BLaER1 (cell line): ENCODE measurements at regions not wholly inside any gene's neighbourhood (a gene's known extent, or its start where the extent isn't known, plus 50 kb on each side); places are given as distances from the start of the nearest gene placed in this dataset.
A peak's percentile ranks its signal among the peaks of the same experiment; 100 is the strongest.
"Not testable (repeated sequence)": the region's sequence is repeated elsewhere in the genome, so short reads cannot be mapped to it uniquely, and the experiment has no call there.

Experiments
- H3K27ac ChIP-seq: shearing (Covaris generic); formaldehyde crosslinking; 2 replicates; pipeline ENCODE4 v1.8.1; 2022
- H3K27me3 ChIP-seq: shearing (Covaris generic); formaldehyde crosslinking; 2 replicates; pipeline ENCODE4 v1.8.1; 2022
- H3K36me3 ChIP-seq: shearing (Covaris generic); formaldehyde crosslinking; 2 replicates; pipeline ENCODE4 v1.8.1; 2022
- H3K4me1 ChIP-seq: shearing (Covaris generic); formaldehyde crosslinking; 2 replicates; pipeline ENCODE4 v1.8.1; 2022
- H3K4me2 ChIP-seq: shearing (Covaris generic); formaldehyde crosslinking; 2 replicates; pipeline ENCODE4 v1.8.1; 2022
- H3K4me3 ChIP-seq: shearing (Covaris generic); formaldehyde crosslinking; 2 replicates; pipeline ENCODE4 v1.8.1; 2022
- H3K9ac ChIP-seq: shearing (Covaris generic); formaldehyde crosslinking; 2 replicates; pipeline ENCODE4 v1.8.1; 2022
- H3K9me3 ChIP-seq: shearing (Covaris generic); formaldehyde crosslinking; 2 replicates; pipeline ENCODE4 v1.8.1; 2022
- H4K20me1 ChIP-seq: shearing (Covaris generic); formaldehyde crosslinking; 2 replicates; pipeline ENCODE4 v1.8.1; 2022
- Cebpa-rat ChIP-seq: shearing (Covaris generic); IDR thresholded peaks from 2 replicates; pipeline ENCODE4 v1.8.1; 2022

DNA sequence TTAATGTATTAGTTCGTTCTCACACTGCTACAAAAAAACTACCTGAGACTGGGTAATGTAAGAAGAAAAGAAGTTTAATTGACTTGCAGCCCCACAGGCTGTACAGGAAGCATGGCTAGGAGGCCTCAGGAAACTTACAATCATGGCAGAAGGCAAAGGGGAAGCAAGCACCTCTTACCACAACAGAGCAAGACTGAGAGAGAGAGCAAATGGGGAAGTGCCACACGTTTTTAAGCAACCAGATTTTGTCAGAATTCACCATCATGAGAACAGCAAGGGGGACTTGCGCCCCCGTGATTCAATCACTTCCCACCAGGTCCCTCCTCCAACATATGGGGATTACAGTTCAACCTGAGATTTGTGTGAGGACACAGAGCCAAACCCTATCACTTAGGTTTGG is 70.8 kb upstream of the SRSF6 start:
- Histone ChIP-seq H3K27ac (no peak overlapping the region), H3K4me1 (no peaks in the 10 kb centered on the region), H3K4me2 (no peak overlapping the region), H3K36me3 (no peaks in the 10 kb centered on the region), H4K20me1 (no peaks in the 10 kb centered on the region), H3K9ac (no peak overlapping the region), H3K4me3 (no peak overlapping the region), H3K9me3 (no peaks in the 10 kb centered on the region), H3K27me3 (no peaks in the 10 kb centered on the region)
- no peak for TF ChIP-seq Cebpa-rat

- TF ChIP-seq Cebpa-rat: no peak
- Histone ChIP-seq H3K4me2 (no peak overlapping the region), H3K4me3 (no peak overlapping the region), H3K9ac (no peak overlapping the region), H3K27ac (no peak overlapping the region), H3K27me3 (no peaks in the 10 kb centered on the region), H3K9me3 (no peaks in the 10 kb centered on the region), H4K20me1 (no peaks in the 10 kb centered on the region), H3K36me3 (no peaks in the 10 kb centered on the region), H3K4me1 (no peaks in the 10 kb centered on the region)
Measured at GRCh38 chr20:43385914-43386313, 71.8 kb upstream of the SRSF6 start.

GRCh38 chr20:43384101-43384940 is 73.4 kb upstream of the SRSF6 start:
- Histone ChIP-seq H3K4me1 (no peaks in the 10 kb centered on the region), H3K9me3 (no peaks in the 10 kb centered on the region), H4K20me1 (no peaks in the 10 kb centered on the region), H3K36me3 (no peaks in the 10 kb centered on the region), H3K4me3 (no peak overlapping the region), H3K4me2 (no peak overlapping the region), H3K27ac (no peak overlapping the region), H3K9ac (no peak overlapping the region), H3K27me3 (no peaks in the 10 kb centered on the region)
- 0 out of 2 replicates have a peak, but pooled peaks have one; percentile 13 for TF ChIP-seq Cebpa-rat

GRCh38 chr20:43383026-43383795 is 74.5 kb upstream of the SRSF6 start:
- no peaks in the 10 kb centered on the region for H3K4me1 ChIP-seq
- H3K4me3 ChIP-seq: no peak overlapping the region
- no peak overlapping the region for H3K27ac ChIP-seq
- H3K9ac ChIP-seq: no peak overlapping the region
- no peak overlapping the region for H3K4me2 ChIP-seq
- no peaks in the 10 kb centered on the region for H3K27me3 ChIP-seq
- H3K36me3 ChIP-seq: no peaks in the 10 kb centered on the region
- TF ChIP-seq Cebpa-rat: no peak
- no peaks in the 10 kb centered on the region for H4K20me1 ChIP-seq
- H3K9me3 ChIP-seq: no peaks in the 10 kb centered on the region

DNA sequence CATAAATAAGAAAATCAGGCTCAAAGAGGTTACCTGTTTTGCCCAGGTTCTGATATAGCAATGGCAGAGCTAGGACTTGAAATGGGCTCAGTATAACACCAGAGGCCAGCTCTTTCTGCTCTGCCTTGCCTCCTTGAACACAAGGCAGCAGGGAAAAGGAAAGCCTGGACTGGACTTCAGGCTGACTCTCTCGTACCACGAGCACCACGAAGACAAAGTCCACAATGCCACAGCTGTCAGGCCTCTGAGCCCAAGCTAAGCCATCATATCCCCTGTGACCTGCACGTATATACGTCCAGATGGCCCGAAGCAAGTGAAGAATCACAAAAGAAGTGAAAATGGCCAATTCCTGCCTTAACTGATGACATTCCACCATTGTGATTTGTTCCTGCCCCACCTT is 75.6 kb upstream of the SRSF6 start:
- not testable (repeated sequence) for H3K4me2 ChIP-seq, H3K27ac ChIP-seq, H3K9me3 ChIP-seq, H4K20me1 ChIP-seq, H3K9ac ChIP-seq, H3K4me3 ChIP-seq, H3K27me3 ChIP-seq, H3K4me1 ChIP-seq, H3K36me3 ChIP-seq

DNA sequence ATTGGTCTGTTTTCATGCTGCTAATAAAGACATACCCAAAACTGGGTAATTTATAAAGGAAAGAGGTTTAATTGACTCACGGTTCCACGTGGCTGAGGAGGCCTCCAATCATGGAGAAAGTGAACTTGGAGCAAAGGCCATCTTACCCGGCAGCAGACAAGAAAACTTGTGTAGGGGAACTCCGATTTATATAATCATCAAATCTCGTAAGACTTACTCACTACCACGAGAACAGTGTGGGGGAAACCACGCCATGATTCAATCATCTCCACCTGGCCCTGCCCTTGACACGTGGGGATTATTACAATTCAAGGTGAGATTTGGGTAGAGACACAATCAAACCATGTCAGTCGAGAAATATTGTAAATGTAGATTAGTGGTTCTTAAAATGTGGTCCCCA is 76.2 kb upstream of the SRSF6 start:
- H3K4me1 ChIP-seq, H4K20me1 ChIP-seq, H3K9ac ChIP-seq, H3K27ac ChIP-seq, H3K9me3 ChIP-seq, H3K4me2 ChIP-seq, H3K4me3 ChIP-seq, H3K27me3 ChIP-seq, H3K36me3 ChIP-seq: not testable (repeated sequence)

GRCh38 chr20:43379239-43379917 is 78.3 kb upstream of the SRSF6 start:
- H3K27ac ChIP-seq: no peak overlapping the region
- H3K27me3 ChIP-seq: no peaks in the 10 kb centered on the region
- no peak overlapping the region for H3K4me2 ChIP-seq
- no peak overlapping the region for H3K4me3 ChIP-seq
- H3K9ac ChIP-seq: no peak overlapping the region
- H3K4me1 ChIP-seq: no peaks in the 10 kb centered on the region
- H3K9me3 ChIP-seq: no peaks in the 10 kb centered on the region
- no peak for TF ChIP-seq Cebpa-rat
- H4K20me1 ChIP-seq: no peaks in the 10 kb centered on the region
- H3K36me3 ChIP-seq: no peaks in the 10 kb centered on the region

GRCh38 chr20:43376831-43377230 is 80.9 kb upstream of the SRSF6 start:
- Histone ChIP-seq H3K9ac (no peak overlapping the region), H3K27ac (no peak overlapping the region), H3K36me3 (no peaks in the 10 kb centered on the region), H3K4me2 (no peak overlapping the region), H3K4me1 (no peaks in the 10 kb centered on the region), H3K9me3 (no peaks in the 10 kb centered on the region), H4K20me1 (no peaks in the 10 kb centered on the region), H3K27me3 (no peaks in the 10 kb centered on the region), H3K4me3 (no peak overlapping the region)
- TF ChIP-seq Cebpa-rat: no peak

DNA sequence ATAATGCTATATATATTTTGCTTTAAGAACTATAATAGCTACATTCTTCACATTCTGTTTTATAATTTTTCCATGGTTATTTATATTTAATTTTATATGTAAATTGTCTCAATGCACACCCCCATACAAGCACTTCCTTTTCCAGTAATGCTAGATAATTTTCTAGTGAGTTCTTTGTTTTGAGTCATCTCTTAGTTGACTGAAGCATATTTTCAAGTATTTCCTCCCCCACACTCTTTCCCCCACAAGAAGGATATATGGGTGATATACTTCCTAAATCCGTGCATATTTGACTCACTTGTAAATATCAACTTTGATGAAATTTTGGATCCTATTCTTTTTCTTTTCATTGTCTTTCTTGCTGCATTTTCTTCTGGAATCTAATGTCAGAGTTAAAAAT is 82.1 kb upstream of the SRSF6 start:
- TF ChIP-seq Cebpa-rat: no peak
- no peak overlapping the region for H3K9ac ChIP-seq
- no peaks in the 10 kb centered on the region for H4K20me1 ChIP-seq
- no peak overlapping the region for H3K27ac ChIP-seq
- no peaks in the 10 kb centered on the region for H3K9me3 ChIP-seq
- no peaks in the 10 kb centered on the region for H3K27me3 ChIP-seq
- no peaks in the 10 kb centered on the region for H3K36me3 ChIP-seq
- H3K4me1 ChIP-seq: no peaks in the 10 kb centered on the region
- H3K4me2 ChIP-seq: no peak overlapping the region
- H3K4me3 ChIP-seq: no peak overlapping the region

GRCh38 chr20:43372051-43372450 is 85.6 kb upstream of the SRSF6 start:
- Histone ChIP-seq H3K4me1 (no peaks in the 10 kb centered on the region), H3K9me3 (no peaks in the 10 kb centered on the region), H3K27ac (no peak overlapping the region), H3K9ac (no peak overlapping the region), H3K4me2 (no peak overlapping the region), H3K27me3 (no peaks in the 10 kb centered on the region), H4K20me1 (no peaks in the 10 kb centered on the region), H3K4me3 (no peak overlapping the region), H3K36me3 (no peaks in the 10 kb centered on the region)
- TF ChIP-seq Cebpa-rat: no peak
